ENCODE measurements at regions not wholly inside any gene's neighbourhood (a gene's known extent, or its start where the extent isn't known, plus 50 kb on each side); places are given as distances from the start of the nearest gene placed in this dataset.

GRCh38 chr6:3542032-3542640 is 85.3 kb upstream of the SLC22A23 start:
- intact Hi-C loops (cut with DNase I), result no loop called here
- no peak overlapping the region for H3K4me3 ChIP-seq
- H3K4me1 ChIP-seq (replicated peaks in 1 of 2), result no peaks in the 10 kb centered on the region
- TF ChIP-seq POLR2A (IDR thresholded peaks at IDR 0.05) (no peak), CTCF (IDR thresholded peaks at IDR 0.05) (no peak)
- no peaks in the 10 kb centered on the region for H3K27me3 ChIP-seq
- H3K27ac ChIP-seq, result no peak overlapping the region
- H3K36me3 ChIP-seq (replicated peaks in 1 of 2), result no peaks in the 10 kb centered on the region
- no peak for DNase-seq
- no peaks in the 10 kb centered on the region for H3K9me3 ChIP-seq (replicated peaks in 1 of 3)
- WGBS, 4 donors, result 74 to 93% (median 84%) methylated on average over 6 of the region's 6 CpGs

- H3K4me1 ChIP-seq (replicated peaks in 1 of 2), result no peaks in the 10 kb centered on the region
- intact Hi-C loops (cut with DNase I), result no loop called here
- H3K4me3 ChIP-seq, result no peak overlapping the region
- TF ChIP-seq CTCF (IDR thresholded peaks at IDR 0.05) (no peak), POLR2A (IDR thresholded peaks at IDR 0.05) (no peak)
- WGBS, 4 donors, result 58 to 83% (median 71%) methylated on average over 9 of the region's 9 CpGs
- peaks cover 4% of the 10 kb centered on the region for H3K27me3 ChIP-seq
- H3K36me3 ChIP-seq (replicated peaks in 1 of 2), result no peaks in the 10 kb centered on the region
- H3K27ac ChIP-seq, result no peak overlapping the region
- DNase-seq, result no peak
- no peaks in the 10 kb centered on the region for H3K9me3 ChIP-seq (replicated peaks in 1 of 3)
These were observed 84.2 kb upstream of the SLC22A23 start for GRCh38 chr6:3541006-3541585.

- WGBS, 4 donors, result 86 to 93% (median 89%) methylated on average over 2 to 8 of the region's 8 CpGs
These were observed 83.5 kb upstream of the SLC22A23 start for GRCh38 chr6:3540253-3540820.

GRCh38 chr6:3538536-3538935 is 81.7 kb upstream of the SLC22A23 start:
- WGBS, 4 donors, result 68 to 74% (median 71%) methylated on average over 6 of the region's 6 CpGs
- no peak overlapping the region for H3K4me3 ChIP-seq
- H3K4me1 ChIP-seq (replicated peaks in 1 of 2), result no peaks in the 10 kb centered on the region
- TF ChIP-seq POLR2A (IDR thresholded peaks at IDR 0.05), result no peak
- TF ChIP-seq CTCF (IDR thresholded peaks at IDR 0.05), result no peak
- peaks cover 5% of the 10 kb centered on the region for H3K27me3 ChIP-seq
- H3K27ac ChIP-seq, result no peak overlapping the region
- H3K9me3 ChIP-seq (replicated peaks in 1 of 3), result no peaks in the 10 kb centered on the region
- intact Hi-C loops (cut with DNase I), result no loop called here
- no peak for DNase-seq
- H3K36me3 ChIP-seq (replicated peaks in 1 of 2), result no peaks in the 10 kb centered on the region

More at GRCh38 chr6:3540253-3540820, 83.5 kb upstream of the SLC22A23 start:
- Histone ChIP-seq H3K27me3 (peaks cover 5% of the 10 kb centered on the region), H3K4me1 (replicated peaks in 1 of 2) (no peaks in the 10 kb centered on the region), H3K9me3 (replicated peaks in 1 of 3) (no peaks in the 10 kb centered on the region), H3K4me3 (no peak overlapping the region), H3K27ac (no peak overlapping the region), H3K36me3 (replicated peaks in 1 of 2) (no peaks in the 10 kb centered on the region)
- no peak for DNase-seq
- TF ChIP-seq POLR2A (IDR thresholded peaks at IDR 0.05) (no peak), CTCF (IDR thresholded peaks at IDR 0.05) (no peak)
- intact Hi-C loops (cut with DNase I), result no loop called here
